ENCODE measurements at regions not wholly inside any gene's neighbourhood (a gene's known extent, or its start where the extent isn't known, plus 50 kb on each side); places are given as distances from the start of the nearest gene placed in this dataset.

DNA sequence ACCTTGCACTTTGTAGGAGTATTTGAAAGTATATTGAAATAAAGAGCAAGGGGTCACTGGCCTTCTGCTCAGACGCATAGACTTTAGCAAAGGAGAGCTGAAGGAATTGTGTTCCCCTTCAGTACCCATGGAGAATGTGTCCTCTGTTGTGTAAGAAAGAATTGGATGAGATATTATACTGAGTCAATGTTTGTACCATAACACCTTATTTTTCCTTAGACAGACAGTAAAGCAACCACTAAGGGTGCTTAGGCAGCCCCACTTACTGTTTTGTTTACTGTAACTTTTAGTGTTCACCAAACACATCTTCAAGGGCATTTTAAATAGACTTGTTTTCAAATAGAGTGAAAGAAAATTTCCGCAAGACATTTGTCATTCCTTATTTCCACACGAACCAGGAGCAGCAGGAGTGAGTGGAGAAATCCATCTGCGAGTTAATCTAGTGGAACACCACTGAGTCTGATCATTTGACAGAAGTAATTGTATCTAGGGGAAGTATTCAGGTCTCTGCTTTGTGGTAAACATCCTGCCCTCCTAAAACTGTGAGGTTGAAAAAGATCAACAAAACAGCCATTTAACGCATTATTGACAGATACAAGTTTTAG lies 89.5 kb downstream of the SLIT2 start:
- TF ChIP-seq POLR2AphosphoS5 (IDR thresholded peaks at IDR 0.05; ENCODE audit: borderline replicate concordance, low read depth, low read length) (no peak), EZH2 (IDR thresholded peaks at IDR 0.05) (no peak)

Measured in SK-N-MC (cell line).